WTC11 (cell line): ENCODE measurements at regions not wholly inside any gene's neighbourhood (a gene's known extent, or its start where the extent isn't known, plus 50 kb on each side); places are given as distances from the start of the nearest gene placed in this dataset.

Source experiments
- ATAC-seq: fragments of 200-7000 bp; cut with Tn5 transposase; 2 replicates; pipeline ENCODE4 v1.10.0; 2021; ENCODE audit warnings: mild to moderate bottlenecking, moderate library complexity
- CTCF ChIA-PET: fragments of 300-600 bp; sonication (Branson Sonifier 250); formaldehyde crosslinking; loops from one replicate; lab custom pipeline; 2021; ENCODE audit warnings: antibody characterized with exemption; lab: Charles Lee
- POLR2A ChIA-PET: fragments of 350-600 bp; sonication (Branson Sonifier 250); formaldehyde crosslinking; loops from one replicate; lab custom pipeline; 2021; ENCODE audit warnings: antibody characterized with exemption; lab: Charles Lee
- DNase-seq: peaks from one replicate; pipeline ENCODE4 v3.0.0; 2021; ENCODE audit warnings: low spot score
- H3K27ac Mint-ChIP-seq: 2 replicates; pipeline ENCODE4 v1.8.0; 2021; ENCODE audit warnings: mixed read lengths
- H3K27me3 Mint-ChIP-seq: 2 replicates; pipeline ENCODE4 v1.8.0; 2021; ENCODE audit warnings: low read depth, mild to moderate bottlenecking, moderate library complexity, mixed read lengths
- H3K36me3 Mint-ChIP-seq: 2 replicates; pipeline ENCODE4 v1.8.0; 2021; ENCODE audit warnings: mixed read lengths
- H3K4me1 Mint-ChIP-seq: 2 replicates; pipeline ENCODE4 v1.8.0; 2022; ENCODE audit warnings: mixed read lengths
- H3K4me3 Mint-ChIP-seq: 2 replicates; pipeline ENCODE4 v1.8.0; 2021; ENCODE audit warnings: mild to moderate bottlenecking, moderate library complexity, mixed read lengths
- H3K9me3 Mint-ChIP-seq: 2 replicates; pipeline ENCODE4 v1.8.0; 2021; ENCODE audit warnings: mixed read lengths
- ARID4B ChIP-seq: sonication (generic); formaldehyde crosslinking; IDR thresholded peaks from 2 replicates; pipeline ENCODE4 v1.8.0; 2023; ENCODE audit warnings: missing genetic modification reagents, mild to moderate bottlenecking, borderline replicate concordance
- ATF1 ChIP-seq: sonication (generic); formaldehyde crosslinking; IDR thresholded peaks from 2 replicates; pipeline ENCODE4 v1.8.1; 2023; ENCODE audit warnings: mild to moderate bottlenecking, moderate library complexity, missing genetic modification reagents
- CBFB ChIP-seq: sonication (generic); formaldehyde crosslinking; IDR thresholded peaks from 2 replicates; pipeline ENCODE4 v1.8.1; 2022; ENCODE audit warnings: mild to moderate bottlenecking, low read depth, missing genetic modification reagents
- ELF4 ChIP-seq: sonication (generic); formaldehyde crosslinking; IDR thresholded peaks from 2 replicates; pipeline ENCODE4 v1.8.1; 2022; ENCODE audit warnings: low read depth, mild to moderate bottlenecking, moderate library complexity, missing genetic modification reagents
- ETV6 ChIP-seq: sonication (generic); formaldehyde crosslinking; IDR thresholded peaks from 2 replicates; pipeline ENCODE4 v1.8.1; 2022; ENCODE audit warnings: mild to moderate bottlenecking, missing genetic modification reagents
- FOXK1 ChIP-seq: sonication (generic); formaldehyde crosslinking; IDR thresholded peaks from 2 replicates; pipeline ENCODE4 v1.8.0; 2022; ENCODE audit warnings: mild to moderate bottlenecking, moderate library complexity, missing genetic modification reagents
- GABPB1 ChIP-seq: sonication (generic); formaldehyde crosslinking; IDR thresholded peaks from 2 replicates; pipeline ENCODE4 v1.8.1; 2023; ENCODE audit warnings: mild to moderate bottlenecking, missing genetic modification reagents
- GRHL2 ChIP-seq: fragments of 250-450 bp; sonication (Bioruptor Pico); IDR thresholded peaks from 2 replicates; pipeline ENCODE4 v1.8.0; 2022; ENCODE audit warnings: mild to moderate bottlenecking, moderate library complexity; ENCODE audit not compliant: insufficient replicate concordance, severe bottlenecking
- NFATC4 ChIP-seq: fragments of 250-450 bp; sonication (Bioruptor Pico); IDR thresholded peaks from 2 replicates; pipeline ENCODE4 v1.9.0; 2021; ENCODE audit warnings: mild to moderate bottlenecking
- NFYB ChIP-seq: sonication (generic); formaldehyde crosslinking; conservative IDR thresholded peaks from 2 replicates; pipeline ENCODE4 v1.8.0; 2022; ENCODE audit warnings: low read depth, missing genetic modification reagents
- NR2C2 ChIP-seq: sonication (generic); formaldehyde crosslinking; IDR thresholded peaks from 2 replicates; pipeline ENCODE4 v1.8.0; 2022; ENCODE audit warnings: mild to moderate bottlenecking, missing genetic modification reagents
- OVOL2 ChIP-seq: fragments of 250-450 bp; sonication (Bioruptor Pico); IDR thresholded peaks from 2 replicates; pipeline ENCODE4 v1.9.0; 2021; ENCODE audit warnings: mild to moderate bottlenecking, borderline replicate concordance
- PRRX2 ChIP-seq: fragments of 250-450 bp; sonication (Bioruptor Pico); IDR thresholded peaks from 2 replicates; pipeline ENCODE4 v1.8.0; 2021; ENCODE audit warnings: mild to moderate bottlenecking
- SMAD4 ChIP-seq: sonication (generic); formaldehyde crosslinking; IDR thresholded peaks from 2 replicates; pipeline ENCODE4 v1.8.0; 2022; ENCODE audit warnings: mild to moderate bottlenecking, missing genetic modification reagents
- TCF7 ChIP-seq: sonication (generic); formaldehyde crosslinking; IDR thresholded peaks from 2 replicates; pipeline ENCODE4 v1.8.0; 2022; ENCODE audit warnings: mild to moderate bottlenecking, low read depth, missing genetic modification reagents, moderate library complexity
- TEAD1 ChIP-seq: sonication (generic); formaldehyde crosslinking; IDR thresholded peaks from 2 replicates; pipeline ENCODE4 v1.8.0; 2022; ENCODE audit warnings: mild to moderate bottlenecking, missing genetic modification reagents
- TEAD4 ChIP-seq: sonication (generic); formaldehyde crosslinking; IDR thresholded peaks from 2 replicates; pipeline ENCODE4 v1.8.0; 2022; ENCODE audit warnings: mild to moderate bottlenecking, missing genetic modification reagents
- TP53 ChIP-seq: sonication (generic); formaldehyde crosslinking; IDR thresholded peaks from 2 replicates; pipeline ENCODE4 v1.8.1; 2023; ENCODE audit warnings: mild to moderate bottlenecking, missing genetic modification reagents
- ZBTB21 ChIP-seq: sonication (generic); formaldehyde crosslinking; IDR thresholded peaks from 2 replicates; pipeline ENCODE4 v1.8.1; 2023; ENCODE audit warnings: mild to moderate bottlenecking, missing genetic modification reagents, borderline replicate concordance
- ZNF121 ChIP-seq: sonication (generic); formaldehyde crosslinking; IDR thresholded peaks from 2 replicates; pipeline ENCODE4 v1.8.0; 2023; ENCODE audit warnings: missing genetic modification reagents
- ZNF423 ChIP-seq: fragments of 250-450 bp; sonication (Bioruptor Pico); IDR thresholded peaks from 2 replicates; pipeline ENCODE4 v2.1.2; 2022; ENCODE audit warnings: mild to moderate bottlenecking, moderate library complexity
- TF ChIP-seq, protein P1 (sequence below): sonication (generic); formaldehyde crosslinking; IDR thresholded peaks from 2 replicates; pipeline ENCODE4 v1.8.1; 2023; ENCODE audit warnings: mild to moderate bottlenecking, missing genetic modification reagents, moderate library complexity
- TF ChIP-seq, protein P2 (sequence below): fragments of 200-600 bp; IDR thresholded peaks from 2 replicates; pipeline ENCODE4 v1.8.0; 2022; ENCODE audit warnings: antibody characterized with exemption
- TF ChIP-seq, protein P3 (sequence below): sonication (generic); formaldehyde crosslinking; conservative IDR thresholded peaks from 2 replicates; pipeline ENCODE4 v1.8.1; 2023; ENCODE audit warnings: mild to moderate bottlenecking, low read depth, missing genetic modification reagents, moderate library complexity

GRCh38 chr12:105887131-105887530, 251.6 kb downstream of the NUAK1 start:
- peaks cover 16% of the 10 kb centered on the region for H3K9me3 Mint-ChIP-seq
- H3K36me3 Mint-ChIP-seq = no peaks in the 10 kb centered on the region; the same call in 1 of the 2 replicates
- peak; percentile 36; the same call in 1 of the 2 replicates for ATAC-seq
- no peak overlapping the region for H3K4me3 Mint-ChIP-seq
- peaks cover 10% of the 10 kb centered on the region for H3K4me1 Mint-ChIP-seq
- no peak overlapping the region for H3K27ac Mint-ChIP-seq
- CTCF ChIA-PET = no interaction called here
- no peak for DNase-seq
- TF ChIP-seq FOXK1 (CRISPR knock-in tag) (no peak), TEAD1 (CRISPR knock-in tag) (no peak), ZNF121 (CRISPR knock-in tag) (no peak), ARID4B (CRISPR knock-in tag) (no peak), ETV6 (CRISPR knock-in tag) (no peak), OVOL2 (no peak), ATF1 (CRISPR knock-in tag) (no peak), TCF7 (no peak), PRRX2 (CRISPR knock-in tag) (no peak), NFYB (no peak), SMAD4 (CRISPR knock-in tag) (no peak), TP53 (no peak), ZNF423 (CRISPR knock-in tag) (no peak), ZBTB21 (no peak), GRHL2 (CRISPR knock-in tag) (no peak), ELF4 (CRISPR knock-in tag) (no peak), NFATC4 (no peak), NR2C2 (no peak)
- TF ChIP-seq, protein P1, sequence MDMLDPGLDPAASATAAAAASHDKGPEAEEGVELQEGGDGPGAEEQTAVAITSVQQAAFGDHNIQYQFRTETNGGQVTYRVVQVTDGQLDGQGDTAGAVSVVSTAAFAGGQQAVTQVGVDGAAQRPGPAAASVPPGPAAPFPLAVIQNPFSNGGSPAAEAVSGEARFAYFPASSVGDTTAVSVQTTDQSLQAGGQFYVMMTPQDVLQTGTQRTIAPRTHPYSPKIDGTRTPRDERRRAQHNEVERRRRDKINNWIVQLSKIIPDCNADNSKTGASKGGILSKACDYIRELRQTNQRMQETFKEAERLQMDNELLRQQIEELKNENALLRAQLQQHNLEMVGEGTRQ (CRISPR knock-in tag) = no peak
- TF ChIP-seq, protein P2, sequence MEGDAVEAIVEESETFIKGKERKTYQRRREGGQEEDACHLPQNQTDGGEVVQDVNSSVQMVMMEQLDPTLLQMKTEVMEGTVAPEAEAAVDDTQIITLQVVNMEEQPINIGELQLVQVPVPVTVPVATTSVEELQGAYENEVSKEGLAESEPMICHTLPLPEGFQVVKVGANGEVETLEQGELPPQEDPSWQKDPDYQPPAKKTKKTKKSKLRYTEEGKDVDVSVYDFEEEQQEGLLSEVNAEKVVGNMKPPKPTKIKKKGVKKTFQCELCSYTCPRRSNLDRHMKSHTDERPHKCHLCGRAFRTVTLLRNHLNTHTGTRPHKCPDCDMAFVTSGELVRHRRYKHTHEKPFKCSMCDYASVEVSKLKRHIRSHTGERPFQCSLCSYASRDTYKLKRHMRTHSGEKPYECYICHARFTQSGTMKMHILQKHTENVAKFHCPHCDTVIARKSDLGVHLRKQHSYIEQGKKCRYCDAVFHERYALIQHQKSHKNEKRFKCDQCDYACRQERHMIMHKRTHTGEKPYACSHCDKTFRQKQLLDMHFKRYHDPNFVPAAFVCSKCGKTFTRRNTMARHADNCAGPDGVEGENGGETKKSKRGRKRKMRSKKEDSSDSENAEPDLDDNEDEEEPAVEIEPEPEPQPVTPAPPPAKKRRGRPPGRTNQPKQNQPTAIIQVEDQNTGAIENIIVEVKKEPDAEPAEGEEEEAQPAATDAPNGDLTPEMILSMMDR = no peak
- POLR2A ChIA-PET = no interaction called here
- no peaks in the 10 kb centered on the region for H3K27me3 Mint-ChIP-seq

GRCh38 chr12:105888696-105889095, 250.1 kb downstream of the NUAK1 start:
- Mint-ChIP-seq H3K36me3 (no peaks in the 10 kb centered on the region; the same call in 1 of the 2 replicates), H3K4me1 (peaks cover 10% of the 10 kb centered on the region), H3K27me3 (no peaks in the 10 kb centered on the region), H3K9me3 (peaks cover 16% of the 10 kb centered on the region), H3K27ac (no peak overlapping the region), H3K4me3 (no peak overlapping the region)
- DNase-seq = no peak
- ChIA-PET POLR2A (no interaction called here), CTCF (no interaction called here)
- ATAC-seq = no peak
- TF ChIP-seq TEAD4 (CRISPR knock-in tag) (no peak), ARID4B (CRISPR knock-in tag) (no peak), TEAD1 (CRISPR knock-in tag) (no peak), GABPB1 (CRISPR knock-in tag) (no peak), CBFB (CRISPR knock-in tag) (no peak), ELF4 (CRISPR knock-in tag) (no peak)
- TF ChIP-seq, protein P3, sequence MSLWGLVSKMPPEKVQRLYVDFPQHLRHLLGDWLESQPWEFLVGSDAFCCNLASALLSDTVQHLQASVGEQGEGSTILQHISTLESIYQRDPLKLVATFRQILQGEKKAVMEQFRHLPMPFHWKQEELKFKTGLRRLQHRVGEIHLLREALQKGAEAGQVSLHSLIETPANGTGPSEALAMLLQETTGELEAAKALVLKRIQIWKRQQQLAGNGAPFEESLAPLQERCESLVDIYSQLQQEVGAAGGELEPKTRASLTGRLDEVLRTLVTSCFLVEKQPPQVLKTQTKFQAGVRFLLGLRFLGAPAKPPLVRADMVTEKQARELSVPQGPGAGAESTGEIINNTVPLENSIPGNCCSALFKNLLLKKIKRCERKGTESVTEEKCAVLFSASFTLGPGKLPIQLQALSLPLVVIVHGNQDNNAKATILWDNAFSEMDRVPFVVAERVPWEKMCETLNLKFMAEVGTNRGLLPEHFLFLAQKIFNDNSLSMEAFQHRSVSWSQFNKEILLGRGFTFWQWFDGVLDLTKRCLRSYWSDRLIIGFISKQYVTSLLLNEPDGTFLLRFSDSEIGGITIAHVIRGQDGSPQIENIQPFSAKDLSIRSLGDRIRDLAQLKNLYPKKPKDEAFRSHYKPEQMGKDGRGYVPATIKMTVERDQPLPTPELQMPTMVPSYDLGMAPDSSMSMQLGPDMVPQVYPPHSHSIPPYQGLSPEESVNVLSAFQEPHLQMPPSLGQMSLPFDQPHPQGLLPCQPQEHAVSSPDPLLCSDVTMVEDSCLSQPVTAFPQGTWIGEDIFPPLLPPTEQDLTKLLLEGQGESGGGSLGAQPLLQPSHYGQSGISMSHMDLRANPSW (CRISPR knock-in tag) = no peak
